ENCODE measurements at regions not wholly inside any gene's neighbourhood (a gene's known extent, or its start where the extent isn't known, plus 50 kb on each side); places are given as distances from the start of the nearest gene placed in this dataset.

GRCh38 chr5:124847907-124848306 is 101.5 kb upstream of the ZNF608 start:
- Histone ChIP-seq H3K4me1 (no peaks in the 10 kb centered on the region), H3K4me2 (no peak overlapping the region), H3K4me3 (no peak overlapping the region), H3K27ac (no peak overlapping the region), H3K9me3 (no peaks in the 10 kb centered on the region)
- CTCF ChIA-PET, result interaction anchor here (0.6 to 0.7 kb wide), 3 partner anchors 14 to 446 kb away, joined by 3 to 5 read pairs (median 3); no protein-coding TSS in a partner anchor
- 49% methylated on average over 3 of the region's 3 CpGs for WGBS (ENCODE audit: missing lambda C conversion rate)
- FAIRE-seq, result no peak
- POLR2A ChIA-PET, result interaction anchor here (0.6 kb wide), 1 partner anchor 418 kb away, joined by 3 read pairs; no protein-coding TSS in a partner anchor
- no peak for DNase-seq (ENCODE audit: low read depth in 1 of 2, low spot score in 1 of 2)
- TF ChIP-seq NR3C1 (IDR thresholded peaks at IDR 0.05) (no peak), FOXS1 (CRISPR knock-in tag; IDR thresholded peaks at IDR 0.05) (no peak), CBX8 (IDR thresholded peaks at IDR 0.05) (no peak), SREBF2 (IDR thresholded peaks at IDR 0.05) (no peak), NPAS2 (CRISPR knock-in tag; IDR thresholded peaks at IDR 0.05; ENCODE audit: borderline replicate concordance) (no peak), RARB (CRISPR knock-in tag; IDR thresholded peaks at IDR 0.05) (no peak), HES2 (IDR thresholded peaks at IDR 0.05) (no peak), CTCF (IDR thresholded peaks at IDR 0.05) (no peak), JUN (IDR thresholded peaks at IDR 0.05) (no peak), RNF2 (IDR thresholded peaks at IDR 0.05; ENCODE audit: borderline replicate concordance, low read depth) (no peak), MYC (IDR thresholded peaks at IDR 0.05; ENCODE audit: borderline replicate concordance, low read length) (no peak), SMC3 (IDR thresholded peaks at IDR 0.05) (no peak)
- no peak for ATAC-seq

GRCh38 chr5:124849774-124850173 is 103.3 kb upstream of the ZNF608 start:
- Histone ChIP-seq H3K4me1 (no peaks in the 10 kb centered on the region), H3K4me3 (no peak overlapping the region), H3K9me3 (no peaks in the 10 kb centered on the region), H3K27ac (no peak overlapping the region), H3K4me2 (no peak overlapping the region)
- FAIRE-seq, result no peak
- ChIA-PET CTCF (interaction anchor here (0.8 to 1.1 kb wide), 2 partner anchors 14 to 23 kb away, joined by 3 read pairs; no protein-coding TSS in a partner anchor), POLR2A (no interaction called here)
- no peak for ATAC-seq
- DNase-seq (ENCODE audit: low read depth in 1 of 2, low spot score in 1 of 2), result no peak
- 56% methylated on average over 3 of the region's 3 CpGs for WGBS (ENCODE audit: missing lambda C conversion rate)
- no peak for TF ChIP-seq KDM1A (IDR thresholded peaks at IDR 0.05; ENCODE audit: low read depth)
- no peak for TF ChIP-seq HES2 (IDR thresholded peaks at IDR 0.05)
- TF ChIP-seq HOXA7 (CRISPR knock-in tag; IDR thresholded peaks at IDR 0.05), result no peak
- no peak for TF ChIP-seq RFX5 (IDR thresholded peaks at IDR 0.05)
- no peak for TF ChIP-seq EHMT2 (IDR thresholded peaks at IDR 0.05; ENCODE audit: low read depth)
- TF ChIP-seq HDAC2 (IDR thresholded peaks at IDR 0.05), result no peak
- no peak for TF ChIP-seq FOSL2 (IDR thresholded peaks at IDR 0.05)
- TF ChIP-seq FOSL2 (CRISPR knock-in tag; IDR thresholded peaks at IDR 0.05), result no peak
- TF ChIP-seq TFCP2L1 (CRISPR knock-in tag; IDR thresholded peaks at IDR 0.05), result no peak
- no peak for TF ChIP-seq FOXS1 (CRISPR knock-in tag; IDR thresholded peaks at IDR 0.05)
- no peak for TF ChIP-seq RNF2 (IDR thresholded peaks at IDR 0.05; ENCODE audit: borderline replicate concordance, low read depth)
- no peak for TF ChIP-seq BHLHE40 (IDR thresholded peaks at IDR 0.05; ENCODE audit: low read depth, low read length)
- no peak for TF ChIP-seq TP53 (CRISPR knock-in tag; IDR thresholded peaks at IDR 0.05)
- no peak for TF ChIP-seq RAD21 (conservative IDR thresholded peaks at IDR 0.05 in 1 of 2, IDR thresholded peaks at IDR 0.05 in 1 of 2)
- TF ChIP-seq EP300 (IDR thresholded peaks at IDR 0.05), result no peak
- no peak for TF ChIP-seq HEYL (CRISPR knock-in tag; IDR thresholded peaks at IDR 0.05)
- no peak for TF ChIP-seq SMC3 (IDR thresholded peaks at IDR 0.05)
- no peak for TF ChIP-seq SREBF2 (IDR thresholded peaks at IDR 0.05)
- no peak for TF ChIP-seq E2F6 (IDR thresholded peaks at IDR 0.05; ENCODE audit: borderline replicate concordance, low read depth)
- TF ChIP-seq CBX8 (IDR thresholded peaks at IDR 0.05), result no peak
- TF ChIP-seq HOXB5 (CRISPR knock-in tag; IDR thresholded peaks at IDR 0.05), result no peak
